H1 (cell line): ENCODE measurements at regions not wholly inside any gene's neighbourhood (a gene's known extent, or its start where the extent isn't known, plus 50 kb on each side); places are given as distances from the start of the nearest gene placed in this dataset.

Source experiments
- CTCF ChIA-PET: fragments of 300-600 bp; sonication (Branson Sonifier 250); formaldehyde crosslinking; loops from one replicate; lab custom pipeline; 2021; ENCODE audit not compliant: partially characterized antibody; lab: Charles Lee
- POLR2A ChIA-PET: fragments of 300-600 bp; sonication (Branson Sonifier 250); formaldehyde crosslinking; loops from one replicate; lab custom pipeline; 2021; ENCODE audit warnings: inconsistent platforms; ENCODE audit not compliant: partially characterized antibody; lab: Charles Lee
- DNase-seq, 2 experiments: peaks; one replicate each; pipeline versions ENCODE4 v3.0.0 to v3.0.0-alpha.2; 2010 to 2022; ENCODE audit warnings: low spot score in 2 of 2, low read depth in 1 of 2, mixed read lengths in 1 of 2
- FAIRE-seq: peaks from 2 replicates; lab custom pipeline; 2011; peaks lifted over from hg19 to GRCh38; lab: Jason Lieb, UNC
- H2AFZ ChIP-seq: 2 replicates; pipeline ENCODE4 v1.8.1; 2012; ENCODE audit warnings: low read length, inconsistent platforms
- H2AK5ac ChIP-seq: 2 replicates; pipeline ENCODE4 v1.6.1; 2013; ENCODE audit warnings: low read depth, low read length
- H2BK120ac ChIP-seq: replicated peaks from 2 replicates; pipeline ENCODE3; 2013; ENCODE audit warnings: low read depth, low read length, inconsistent platforms
- H2BK12ac ChIP-seq: 2 replicates; pipeline ENCODE4 v1.6.1; 2013; ENCODE audit warnings: low read depth, low read length
- H2BK15ac ChIP-seq: 2 replicates; pipeline ENCODE4 v1.6.1; 2013; ENCODE audit warnings: low read length
- H2BK20ac ChIP-seq: 2 replicates; pipeline ENCODE4 v1.6.1; 2013; ENCODE audit warnings: low read length
- H2BK5ac ChIP-seq: 2 replicates; pipeline ENCODE4 v1.6.1; 2013; ENCODE audit warnings: low read depth, low read length
- H3K14ac ChIP-seq: 2 replicates; pipeline ENCODE4 v1.6.1; 2013; ENCODE audit warnings: inconsistent platforms; ENCODE audit not compliant: insufficient read length
- H3K18ac ChIP-seq: 2 replicates; pipeline ENCODE4 v1.6.1; 2013; ENCODE audit warnings: low read length; ENCODE audit errors: extremely low read depth
- H3K23ac ChIP-seq: 2 replicates; pipeline ENCODE4 v1.6.1; 2013; ENCODE audit warnings: inconsistent platforms; ENCODE audit not compliant: insufficient read length
- H3K23me2 ChIP-seq: 2 replicates; pipeline ENCODE4 v1.6.1; 2013; ENCODE audit warnings: low read depth, low read length
- H3K27ac ChIP-seq: 2 replicates; pipeline ENCODE4 v1.6.1; 2011; ENCODE audit warnings: low read depth, low read length, inconsistent platforms
- H3K27me3 ChIP-seq, 4 experiments: replicated peaks in 1 of 4; 1 replicate in 1 of 4; 2 replicates in 3 of 4; pipeline versions ENCODE4 v1.6.1 to v1.8.1; 2011 to 2013; ENCODE audit warnings: low read length in 3 of 4, mild to moderate bottlenecking in 3 of 4, inconsistent platforms in 2 of 4, mixed read lengths in 2 of 4, moderate library complexity in 1 of 4; ENCODE audit not compliant: control insufficient read depth in 3 of 4, insufficient read depth in 3 of 4; ENCODE audit errors: extremely low read depth in 1 of 4
- H3K36me3 ChIP-seq, 4 experiments: 2 replicates each; pipeline versions ENCODE4 v1.6.1 to v1.8.1; 2011 to 2013; ENCODE audit warnings: mild to moderate bottlenecking in 4 of 4, low read length in 3 of 4, moderate library complexity in 2 of 4, control low read depth in 1 of 4, inconsistent platforms in 1 of 4; ENCODE audit not compliant: insufficient read depth in 4 of 4, control insufficient read depth in 2 of 4
- H3K4ac ChIP-seq: replicated peaks from 2 replicates; pipeline ENCODE3; 2013; ENCODE audit warnings: low read length, low read depth, mixed read lengths, inconsistent platforms; ENCODE audit not compliant: insufficient read length
- H3K4me1 ChIP-seq, 4 experiments: replicated peaks in 1 of 4; 1 replicate in 1 of 4; 2 replicates in 3 of 4; pipeline versions ENCODE4 v1.6.1 to v1.8.1; 2011 to 2013; ENCODE audit warnings: low read length in 3 of 4, inconsistent platforms in 2 of 4, mixed read lengths in 1 of 4; ENCODE audit not compliant: insufficient read depth in 4 of 4, control insufficient read depth in 3 of 4
- H3K4me2 ChIP-seq, 2 experiments: 2 replicates each; pipeline versions ENCODE4 v1.6.1 to v1.8.1; 2011 to 2013; ENCODE audit warnings: low read depth in 2 of 2, low read length in 2 of 2, control low read depth in 1 of 2, inconsistent platforms in 1 of 2, mild to moderate bottlenecking in 1 of 2; ENCODE audit not compliant: insufficient read depth in 1 of 2
- H3K4me3 ChIP-seq, 4 experiments: fragments of 200-600, 300-600 bp in 1 of 4; sonication (generic), shearing (Covaris generic), sonication (Bioruptor Twin) in 1 of 4; 2 replicates each; pipeline versions ENCODE4 v1.5.1 to v1.8.1; 2011 to 2016; ENCODE audit warnings: low read length in 4 of 4, low read depth in 3 of 4, control low read depth in 2 of 4, inconsistent platforms in 2 of 4, mild to moderate bottlenecking in 2 of 4, mixed read lengths in 1 of 4, moderate library complexity in 1 of 4; ENCODE audit not compliant: insufficient read depth in 2 of 4; ENCODE audit errors: extremely low read depth in 1 of 4
- H3K56ac ChIP-seq: replicated peaks from 2 replicates; pipeline ENCODE3; 2013; ENCODE audit warnings: low read depth, mild to moderate bottlenecking, mixed read lengths, low read length, inconsistent platforms; ENCODE audit not compliant: insufficient read length
- H3K79me1 ChIP-seq: 2 replicates; pipeline ENCODE4 v1.6.1; 2013; ENCODE audit warnings: low read depth, low read length, control low read depth
- H3K79me2 ChIP-seq, 2 experiments: 2 replicates each; pipeline versions ENCODE4 v1.6.1 to v1.8.1; 2012 to 2013; ENCODE audit warnings: low read length in 2 of 2, mild to moderate bottlenecking in 2 of 2, inconsistent platforms in 1 of 2; ENCODE audit not compliant: insufficient read depth in 2 of 2, control insufficient read depth in 1 of 2
- H3K9ac ChIP-seq, 4 experiments: replicated peaks in 1 of 4; 1 replicate in 1 of 4; 2 replicates in 3 of 4; pipeline versions ENCODE4 v1.6.1 to v1.8.1; 2011 to 2013; ENCODE audit warnings: low read depth in 3 of 4, low read length in 3 of 4, control low read depth in 2 of 4, mild to moderate bottlenecking in 2 of 4, moderate library complexity in 2 of 4, inconsistent platforms in 1 of 4; ENCODE audit errors: extremely low read depth in 1 of 4
- H3K9me3 ChIP-seq, 2 experiments: 2 replicates each; pipeline versions ENCODE4 v1.6.1 to v1.8.1; 2012 to 2013; ENCODE audit warnings: mild to moderate bottlenecking in 2 of 2, moderate library complexity in 2 of 2, control low read depth in 1 of 2, inconsistent platforms in 1 of 2, low read depth in 1 of 2, low read length in 1 of 2, mixed read lengths in 1 of 2; ENCODE audit not compliant: insufficient read depth in 2 of 2
- H4K20me1 ChIP-seq, 2 experiments: replicated peaks in 1 of 2; 2 replicates each; pipeline versions ENCODE3 to v1.8.1; 2011 to 2013; ENCODE audit warnings: inconsistent platforms in 2 of 2, low read length in 2 of 2, mild to moderate bottlenecking in 1 of 2; ENCODE audit not compliant: insufficient read depth in 2 of 2, control insufficient read depth in 1 of 2
- H4K5ac ChIP-seq: 2 replicates; pipeline ENCODE4 v1.6.1; 2013; ENCODE audit warnings: low read length, low read depth, mixed read lengths, inconsistent platforms; ENCODE audit not compliant: insufficient read length
- H4K8ac ChIP-seq: 2 replicates; pipeline ENCODE4 v1.8.0; 2013; ENCODE audit warnings: mild to moderate bottlenecking, moderate library complexity, low read length, inconsistent platforms; ENCODE audit not compliant: insufficient read depth; ENCODE audit errors: extremely low read depth
- H4K91ac ChIP-seq: replicated peaks from 2 replicates; pipeline ENCODE3; 2013; ENCODE audit warnings: low read length, mixed read lengths, inconsistent platforms; ENCODE audit not compliant: insufficient read length
- CHD1 ChIP-seq: IDR thresholded peaks from 2 replicates; pipeline ENCODE4 v1.6.1; 2012; ENCODE audit warnings: low read depth, low read length, improper control_type of control experiment
- GABPA ChIP-seq: IDR thresholded peaks from 2 replicates; pipeline ENCODE4 v1.6.1; 2011; ENCODE audit warnings: mild to moderate bottlenecking, low read length, moderate library complexity, borderline replicate concordance; ENCODE audit not compliant: insufficient read depth
- JUN ChIP-seq: IDR thresholded peaks from 2 replicates; pipeline ENCODE4 v1.6.1; 2011; ENCODE audit warnings: low read depth, mild to moderate bottlenecking, improper control_type of control experiment, low read length
- KDM4A ChIP-seq: IDR thresholded peaks from one replicate; pipeline ENCODE4 v1.7.1; 2012; ENCODE audit warnings: low read depth, mild to moderate bottlenecking, moderate library complexity, low read length, inconsistent platforms; ENCODE audit not compliant: severe bottlenecking
- KDM5A ChIP-seq: fragments of 200-600 bp; IDR thresholded peaks from 2 replicates; pipeline ENCODE4 v1.7.1; 2012; ENCODE audit warnings: mild to moderate bottlenecking, low read length, inconsistent platforms, mixed read lengths
- RFX5 ChIP-seq: IDR thresholded peaks from 2 replicates; pipeline ENCODE4 v1.6.1; 2011; ENCODE audit warnings: low read depth, low read length, improper control_type of control experiment, borderline replicate concordance
- SAP30 ChIP-seq: fragments of 300-600 bp; sonication (generic); IDR thresholded peaks from 2 replicates; pipeline ENCODE4 v1.7.1; 2012; ENCODE audit warnings: low read length, moderate library complexity, mild to moderate bottlenecking, inconsistent platforms; ENCODE audit not compliant: insufficient read depth, insufficient replicate concordance
- SIN3A ChIP-seq, 2 experiments: IDR thresholded peaks in 1 of 2; conservative IDR thresholded peaks in 1 of 2; 2 replicates each; pipeline ENCODE4 v1.6.1; 2011 to 2012; ENCODE audit warnings: low read length in 2 of 2, improper control_type of control experiment in 1 of 2, low read depth in 1 of 2, mild to moderate bottlenecking in 1 of 2
- SP4 ChIP-seq: IDR thresholded peaks from 2 replicates; pipeline ENCODE4 v1.6.1; 2012; ENCODE audit warnings: low read length, inconsistent platforms
- SUZ12 ChIP-seq: fragments of 200-600 bp; sonication (generic); IDR thresholded peaks from 2 replicates; pipeline ENCODE4 v1.6.1; 2012; ENCODE audit warnings: mild to moderate bottlenecking, inconsistent platforms, low read length, moderate library complexity, mixed read lengths
- TBP ChIP-seq: IDR thresholded peaks from 2 replicates; pipeline ENCODE4 v1.6.1; 2011; ENCODE audit warnings: low read depth, low read length, improper control_type of control experiment
- YY1 ChIP-seq: IDR thresholded peaks from 2 replicates; pipeline ENCODE4 v1.6.1; 2011; ENCODE audit warnings: low read depth, mild to moderate bottlenecking, low read length
- WGBS, 2 experiments: shearing (Covaris generic) in 1 of 2; methylation state at CpG; one replicate each; pipeline versions ENCODE4 v1.1.6 to v1.1.7; 2013 to 2015; ENCODE audit warnings: low lambda C conversion rate in 2 of 2, mixed read lengths in 2 of 2, inconsistent platforms in 1 of 2, low coverage in 1 of 2, missing lambda C conversion rate in 1 of 2; ENCODE audit not compliant: insufficient replicate concordance in 2 of 2, insufficient coverage in 1 of 2, insufficient read length in 1 of 2; ENCODE audit errors: extremely low coverage in 1 of 2, missing lambda C conversion rate in 1 of 2; 5-methylcytosine and 5-hydroxymethylcytosine counted together
- TF ChIP-seq, protein P1 (sequence below): IDR thresholded peaks from 2 replicates; pipeline ENCODE4 v1.6.1; 2011; ENCODE audit warnings: low read length, improper control_type of control experiment
- TF ChIP-seq, protein P2 (sequence below): IDR thresholded peaks from 2 replicates; pipeline ENCODE4 v1.6.1; 2012; ENCODE audit warnings: inconsistent platforms

DNA sequence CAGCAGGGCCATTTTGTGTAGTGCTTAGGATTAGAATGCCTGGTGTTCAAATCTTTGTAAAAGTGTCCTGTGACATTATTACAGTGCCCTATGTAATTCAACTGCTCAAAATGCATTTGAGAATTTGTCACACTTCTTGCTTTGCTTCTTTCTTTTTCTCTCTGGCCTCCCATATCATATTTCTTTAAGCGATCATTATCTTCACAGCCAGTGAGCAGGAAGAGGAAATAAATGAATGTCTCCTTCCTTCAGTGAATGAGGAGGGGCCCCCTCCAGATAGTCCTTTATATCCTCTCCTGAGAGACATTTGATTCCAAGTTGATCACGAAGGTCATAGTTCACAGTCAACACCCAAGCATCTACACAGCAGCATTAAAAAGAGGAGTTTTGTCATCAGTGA, 425.1 kb upstream of the NPVF start:
- CTCF ChIA-PET: no interaction called here
- 88% methylated on average over 2 of the region's 2 CpGs; no CpG with 5 or more reads in 1 of the 2 experiments for WGBS, 2 experiments
- TF ChIP-seq, protein P1, sequence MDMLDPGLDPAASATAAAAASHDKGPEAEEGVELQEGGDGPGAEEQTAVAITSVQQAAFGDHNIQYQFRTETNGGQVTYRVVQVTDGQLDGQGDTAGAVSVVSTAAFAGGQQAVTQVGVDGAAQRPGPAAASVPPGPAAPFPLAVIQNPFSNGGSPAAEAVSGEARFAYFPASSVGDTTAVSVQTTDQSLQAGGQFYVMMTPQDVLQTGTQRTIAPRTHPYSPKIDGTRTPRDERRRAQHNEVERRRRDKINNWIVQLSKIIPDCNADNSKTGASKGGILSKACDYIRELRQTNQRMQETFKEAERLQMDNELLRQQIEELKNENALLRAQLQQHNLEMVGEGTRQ: no peak
- TF ChIP-seq, protein P2, sequence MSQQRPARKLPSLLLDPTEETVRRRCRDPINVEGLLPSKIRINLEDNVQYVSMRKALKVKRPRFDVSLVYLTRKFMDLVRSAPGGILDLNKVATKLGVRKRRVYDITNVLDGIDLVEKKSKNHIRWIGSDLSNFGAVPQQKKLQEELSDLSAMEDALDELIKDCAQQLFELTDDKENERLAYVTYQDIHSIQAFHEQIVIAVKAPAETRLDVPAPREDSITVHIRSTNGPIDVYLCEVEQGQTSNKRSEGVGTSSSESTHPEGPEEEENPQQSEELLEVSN: no peak
- no peak for TF ChIP-seq GABPA
- no peak for TF ChIP-seq JUN
- no peak for TF ChIP-seq CHD1
- TF ChIP-seq KDM4A: no peak
- no peak for TF ChIP-seq RFX5
- no peak for TF ChIP-seq SAP30
- no peak for TF ChIP-seq SUZ12
- no peak for TF ChIP-seq SP4
- no peak for TF ChIP-seq KDM5A
- TF ChIP-seq YY1: no peak
- no peak for TF ChIP-seq SIN3A (conservative IDR thresholded peaks at IDR 0.05 in 1 of 2, IDR thresholded peaks at IDR 0.05 in 1 of 2; ENCODE audit: low read depth in 1 of 2, low read length in 2 of 2)
- no peak for TF ChIP-seq TBP

More for the DNA sequence above, 425.1 kb upstream of the NPVF start:
- H4K5ac ChIP-seq: no peak overlapping the region
- no peak overlapping the region for H2AFZ ChIP-seq
- FAIRE-seq: no peak
- no peak overlapping the region for H2BK5ac ChIP-seq
- H2BK120ac ChIP-seq: no peak overlapping the region
- H3K4me3 ChIP-seq: no peak overlapping the region
- H3K79me1 ChIP-seq: no peaks in the 10 kb centered on the region
- no peak overlapping the region for H3K4ac ChIP-seq
- no peak overlapping the region for H2BK12ac ChIP-seq
- no peak overlapping the region for H3K27ac ChIP-seq
- no peak overlapping the region for H4K91ac ChIP-seq
- no peak overlapping the region for H3K56ac ChIP-seq
- H3K36me3 ChIP-seq: no peaks in the 10 kb centered on the region
- no peak overlapping the region for H3K23ac ChIP-seq
- DNase-seq: no peak
- H3K4me2 ChIP-seq: no peak overlapping the region
- H4K8ac ChIP-seq: no peak overlapping the region
- no peaks in the 10 kb centered on the region for H3K79me2 ChIP-seq
- H3K23me2 ChIP-seq: no peaks in the 10 kb centered on the region
- no peak overlapping the region for H2BK20ac ChIP-seq
- no peak overlapping the region for H3K18ac ChIP-seq
- no peak overlapping the region for H2BK15ac ChIP-seq
- no peaks in the 10 kb centered on the region for H4K20me1 ChIP-seq
- no peak overlapping the region for H3K14ac ChIP-seq
- H3K4me1 ChIP-seq: no peaks in the 10 kb centered on the region; a peak in 1 of 7 replicates
- POLR2A ChIA-PET: no interaction called here
- H3K9me3 ChIP-seq: no peaks in the 10 kb centered on the region
- H2AK5ac ChIP-seq: no peak overlapping the region
- no peaks in the 10 kb centered on the region for H3K27me3 ChIP-seq
- H3K9ac ChIP-seq: no peak overlapping the region
